Liver (tissue), 7 donors: ENCODE measurements at regions not wholly inside any gene's neighbourhood (a gene's known extent, or its start where the extent isn't known, plus 50 kb on each side); places are given as distances from the start of the nearest gene placed in this dataset.

ENCODE experiments used
- DNase-seq: peaks from one replicate; pipeline ENCODE4 v3.0.0-alpha.2; 2017; ENCODE audit warnings: low spot score
- H3K27ac ChIP-seq, 2 donors: one replicate each; pipeline ENCODE4 v1.7.0; 2013; ENCODE audit warnings: inconsistent platforms in 2 of 2, low read length in 2 of 2, control low read depth in 1 of 2, low read depth in 1 of 2, mild to moderate bottlenecking in 1 of 2
- H3K27me3 ChIP-seq, 4 donors: one replicate each; pipeline versions ENCODE4 v1.6.1 to v1.7.0; 2013; ENCODE audit warnings: low read length in 3 of 4, inconsistent platforms in 1 of 4, mild to moderate bottlenecking in 1 of 4, moderate library complexity in 1 of 4; ENCODE audit not compliant: control insufficient read depth in 4 of 4, insufficient read depth in 4 of 4
- H3K36me3 ChIP-seq, 4 donors: one replicate each; pipeline versions ENCODE4 v1.6.1 to v1.7.0; 2013; ENCODE audit warnings: low read length in 3 of 4, mild to moderate bottlenecking in 3 of 4, low read depth in 1 of 4, moderate library complexity in 1 of 4; ENCODE audit not compliant: control insufficient read depth in 4 of 4, insufficient read depth in 3 of 4
- H3K4me1 ChIP-seq, 4 donors: one replicate each; pipeline versions ENCODE4 v1.6.1 to v1.7.0; 2013; ENCODE audit warnings: low read length in 3 of 4, mild to moderate bottlenecking in 3 of 4, moderate library complexity in 1 of 4; ENCODE audit not compliant: control insufficient read depth in 4 of 4, insufficient read depth in 4 of 4
- H3K4me3 ChIP-seq, 3 donors: one replicate each; pipeline versions ENCODE4 v1.6.1 to v1.7.0; 2013; ENCODE audit warnings: low read length in 3 of 3, control low read depth in 1 of 3, low read depth in 1 of 3, mild to moderate bottlenecking in 1 of 3
- H3K9ac ChIP-seq, 2 donors: one replicate each; pipeline ENCODE4 v1.7.0; 2013; ENCODE audit warnings: low read length in 2 of 2, mild to moderate bottlenecking in 2 of 2, moderate library complexity in 2 of 2, control low read depth in 1 of 2, low read depth in 1 of 2
- H3K9me3 ChIP-seq, 4 donors: one replicate each; pipeline versions ENCODE4 v1.6.1 to v1.7.0; 2013; ENCODE audit warnings: low read length in 3 of 4; ENCODE audit not compliant: control insufficient read depth in 4 of 4
- ATF3 ChIP-seq: IDR thresholded peaks from 2 replicates; pipeline ENCODE4 v1.6.1; 2016; ENCODE audit warnings: antibody characterized with exemption
- EGR1 ChIP-seq, 2 donors: IDR thresholded peaks; 2 replicates each; pipeline ENCODE4 v1.6.1; 2016 to 2018; ENCODE audit warnings: antibody characterized with exemption in 2 of 2, low read depth in 2 of 2
- FOXA1 ChIP-seq: IDR thresholded peaks from 2 replicates; pipeline ENCODE4 v1.6.1; 2016; ENCODE audit warnings: antibody characterized with exemption
- FOXA2 ChIP-seq: IDR thresholded peaks from 2 replicates; pipeline ENCODE4 v1.6.1; 2016; ENCODE audit warnings: antibody characterized with exemption
- GABPA ChIP-seq, 2 donors: IDR thresholded peaks in 1 of 2; conservative IDR thresholded peaks in 1 of 2; 2 replicates each; pipeline ENCODE4 v1.6.1; 2016; ENCODE audit warnings: antibody characterized with exemption in 2 of 2, mild to moderate bottlenecking in 1 of 2, moderate library complexity in 1 of 2
- HNF4A ChIP-seq, 2 donors: conservative IDR thresholded peaks; 2 replicates each; pipeline ENCODE4 v1.6.1; 2016; ENCODE audit warnings: antibody characterized with exemption in 2 of 2, mild to moderate bottlenecking in 2 of 2
- HNF4G ChIP-seq: IDR thresholded peaks from 2 replicates; pipeline ENCODE4 v1.6.1; 2016; ENCODE audit warnings: antibody characterized with exemption
- JUND ChIP-seq, 2 donors: IDR thresholded peaks; 2 replicates each; pipeline ENCODE4 v1.6.1; 2016; ENCODE audit warnings: antibody characterized with exemption in 2 of 2
- MAX ChIP-seq: IDR thresholded peaks from 2 replicates; pipeline ENCODE4 v1.6.1; 2016; ENCODE audit warnings: antibody characterized with exemption
- NR2F2 ChIP-seq: IDR thresholded peaks from 2 replicates; pipeline ENCODE4 v1.6.1; 2016; ENCODE audit warnings: antibody characterized with exemption
- RAD21 ChIP-seq, 2 donors: IDR thresholded peaks; 2 replicates each; pipeline ENCODE4 v1.6.1; 2016; ENCODE audit warnings: antibody characterized with exemption in 2 of 2, mild to moderate bottlenecking in 2 of 2
- REST ChIP-seq: IDR thresholded peaks from 2 replicates; pipeline ENCODE4 v1.6.1; 2016; ENCODE audit warnings: antibody characterized with exemption, mild to moderate bottlenecking
- RXRA ChIP-seq, 2 donors: IDR thresholded peaks; 2 replicates each; pipeline ENCODE4 v1.6.1; 2017 to 2018; ENCODE audit warnings: antibody characterized with exemption in 2 of 2, mild to moderate bottlenecking in 1 of 2
- TAF1 ChIP-seq: conservative IDR thresholded peaks from 2 replicates; pipeline ENCODE4 v1.6.1; 2016; ENCODE audit warnings: antibody characterized with exemption, mild to moderate bottlenecking
- YY1 ChIP-seq: IDR thresholded peaks from 2 replicates; pipeline ENCODE4 v1.6.1; 2016; ENCODE audit warnings: antibody characterized with exemption, mild to moderate bottlenecking
- ZBTB33 ChIP-seq: IDR thresholded peaks from 2 replicates; pipeline ENCODE4 v1.6.1; 2016; ENCODE audit warnings: antibody characterized with exemption
- WGBS: extraction: QIAGEN DNeasy Blood & Tissue Kit; methylation state at CpG from one replicate; pipeline ENCODE4 v1.1.7; 2013; 5-methylcytosine and 5-hydroxymethylcytosine counted together
- donor health status: healthy.
- donor health status: healthy.
- donor health status: healthy.
- donor health status: healthy.

GRCh38 chr4:154107337-154107736 is 318.5 kb upstream of the SFRP2 start:
- TF ChIP-seq HNF4G (no peak), FOXA1 (no peak), RAD21 (IDR thresholded peaks at IDR 0.05) (no peak), EGR1 (IDR thresholded peaks at IDR 0.05; ENCODE audit: low read depth in 2 of 2) (no peak), MAX (no peak), ATF3 (no peak), HNF4A (conservative IDR thresholded peaks at IDR 0.05) (no peak), JUND (IDR thresholded peaks at IDR 0.05) (no peak), RXRA (IDR thresholded peaks at IDR 0.05) (no peak), NR2F2 (no peak), YY1 (no peak), TAF1 (no peak), FOXA2 (no peak), GABPA (IDR thresholded peaks at IDR 0.05 in 1 of 2, conservative IDR thresholded peaks at IDR 0.05 in 1 of 2) (no peak), ZBTB33 (no peak), REST (no peak)
- DNase-seq, result no peak
- Histone ChIP-seq H3K27ac (no peak overlapping the region), H3K4me3 (no peak overlapping the region), H3K36me3 (no peaks in the 10 kb centered on the region), H3K9me3 (no peaks in the 10 kb centered on the region), H3K4me1 (no peaks in the 10 kb centered on the region), H3K9ac (no peak overlapping the region), H3K27me3 (peaks cover 0 to 5% (median 0%) of the 10 kb centered on the region in 4 donors)
- WGBS, result 93% methylated on average over 2 of the region's 2 CpGs

- no peaks in the 10 kb centered on the region for H3K27me3 ChIP-seq
- no peaks in the 10 kb centered on the region for H3K4me1 ChIP-seq
- DNase-seq, result no peak
- no peaks in the 10 kb centered on the region for H3K36me3 ChIP-seq
- no peaks in the 10 kb centered on the region for H3K9me3 ChIP-seq
- no peak overlapping the region for H3K4me3 ChIP-seq
- no peak for TF ChIP-seq HNF4A (conservative IDR thresholded peaks at IDR 0.05)
- no peak for TF ChIP-seq ATF3
- no peak for TF ChIP-seq JUND (IDR thresholded peaks at IDR 0.05)
- TF ChIP-seq GABPA (IDR thresholded peaks at IDR 0.05 in 1 of 2, conservative IDR thresholded peaks at IDR 0.05 in 1 of 2), result no peak
- no peak for TF ChIP-seq REST
- WGBS, result 30% methylated on average over 2 of the region's 2 CpGs
- no peak overlapping the region for H3K9ac ChIP-seq
- H3K27ac ChIP-seq, result no peak overlapping the region
Measured at GRCh38 chr4:154088741-154089140, 299.9 kb upstream of the SFRP2 start.
